Activated CD4-positive, alpha-beta memory T cell treated with anti-CD3 and anti-CD28 coated beads, Interleukin-2, amount 10 ng/mL, durations not matched to agents 7 days and 5 days (primary cell): ENCODE measurements at regions not wholly inside any gene's neighbourhood (a gene's known extent, or its start where the extent isn't known, plus 50 kb on each side); places are given as distances from the start of the nearest gene placed in this dataset.

Source experiments
- CTCF ChIA-PET: fragments of 350-600 bp; sonication (Branson Sonifier 250); formaldehyde crosslinking; loops from one replicate; lab custom pipeline; 2021; ENCODE audit warnings: antibody characterized with exemption, inconsistent platforms; lab: Charles Lee
- POLR2A ChIA-PET: fragments of 350-600 bp; sonication (Branson Sonifier 250); formaldehyde crosslinking; loops from one replicate; lab custom pipeline; 2021; ENCODE audit warnings: antibody characterized with exemption; lab: Charles Lee
- DNase-seq: peaks from one replicate; pipeline ENCODE4 v3.0.0-alpha.2; 2020
- H3K27ac Mint-ChIP-seq: one replicate; pipeline ENCODE4 v1.8.0; 2021; ENCODE audit warnings: mild to moderate bottlenecking, mixed read lengths
- H3K27me3 Mint-ChIP-seq: one replicate; pipeline ENCODE4 v1.8.0; 2021; ENCODE audit warnings: mixed read lengths
- H3K36me3 Mint-ChIP-seq: one replicate; pipeline ENCODE4 v1.8.0; 2021; ENCODE audit warnings: low read depth, mixed read lengths
- H3K4me1 Mint-ChIP-seq: one replicate; pipeline ENCODE4 v1.8.0; 2021; ENCODE audit warnings: mixed read lengths
- H3K4me3 Mint-ChIP-seq: one replicate; pipeline ENCODE4 v1.8.0; 2021; ENCODE audit warnings: mild to moderate bottlenecking, mixed read lengths
- H3K9me3 Mint-ChIP-seq: one replicate; pipeline ENCODE4 v1.8.0; 2021; ENCODE audit warnings: mixed read lengths

DNA sequence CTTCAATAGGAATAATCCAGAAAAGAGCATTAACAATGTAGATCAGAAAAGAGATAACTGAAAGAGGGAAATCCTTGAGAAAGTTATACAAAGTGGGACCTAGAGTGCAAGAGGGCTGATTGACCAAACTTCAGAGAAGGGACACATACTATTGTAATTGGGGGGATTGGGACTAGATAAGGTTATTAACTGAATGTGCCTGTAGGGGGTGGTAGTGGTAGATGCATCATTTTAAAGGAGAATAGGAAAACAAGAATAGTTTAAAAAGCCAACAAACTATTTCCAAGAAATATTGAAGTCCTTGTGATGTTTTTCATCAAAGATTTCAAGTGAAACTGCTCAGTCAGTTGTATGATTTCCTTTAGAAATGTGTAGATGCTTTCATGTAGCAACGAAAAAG lies 468.5 kb downstream of the TAF11L14 start:
- no peak overlapping the region for H3K4me3 Mint-ChIP-seq
- no peaks in the 10 kb centered on the region for H3K36me3 Mint-ChIP-seq
- peaks cover 13% of the 10 kb centered on the region for H3K9me3 Mint-ChIP-seq
- POLR2A ChIA-PET, result no interaction called here
- no peaks in the 10 kb centered on the region for H3K4me1 Mint-ChIP-seq
- no peak overlapping the region for H3K27ac Mint-ChIP-seq
- H3K27me3 Mint-ChIP-seq, result no peaks in the 10 kb centered on the region
- CTCF ChIA-PET, result no interaction called here
- no peak for DNase-seq

DNA sequence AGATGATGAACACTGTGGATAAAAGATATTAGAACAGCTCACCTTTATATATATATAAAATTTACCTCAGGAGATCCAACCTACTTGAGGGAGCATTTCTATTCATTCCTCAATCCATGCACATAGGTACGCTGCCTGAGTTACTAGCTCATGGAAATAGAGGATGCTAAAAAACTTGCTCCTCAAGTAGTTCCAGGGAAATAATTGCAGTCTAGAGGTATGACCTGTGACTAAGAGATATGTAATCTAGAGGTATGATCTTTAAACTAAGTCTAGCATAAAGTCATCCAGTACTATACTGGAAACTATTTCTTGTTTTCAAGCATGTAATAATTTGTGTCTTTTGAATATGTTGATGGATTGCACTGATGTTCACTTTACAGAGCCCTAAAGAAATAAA lies 471.2 kb downstream of the TAF11L14 start:
- no peaks in the 10 kb centered on the region for H3K27me3 Mint-ChIP-seq
- no peaks in the 10 kb centered on the region for H3K36me3 Mint-ChIP-seq

DNA sequence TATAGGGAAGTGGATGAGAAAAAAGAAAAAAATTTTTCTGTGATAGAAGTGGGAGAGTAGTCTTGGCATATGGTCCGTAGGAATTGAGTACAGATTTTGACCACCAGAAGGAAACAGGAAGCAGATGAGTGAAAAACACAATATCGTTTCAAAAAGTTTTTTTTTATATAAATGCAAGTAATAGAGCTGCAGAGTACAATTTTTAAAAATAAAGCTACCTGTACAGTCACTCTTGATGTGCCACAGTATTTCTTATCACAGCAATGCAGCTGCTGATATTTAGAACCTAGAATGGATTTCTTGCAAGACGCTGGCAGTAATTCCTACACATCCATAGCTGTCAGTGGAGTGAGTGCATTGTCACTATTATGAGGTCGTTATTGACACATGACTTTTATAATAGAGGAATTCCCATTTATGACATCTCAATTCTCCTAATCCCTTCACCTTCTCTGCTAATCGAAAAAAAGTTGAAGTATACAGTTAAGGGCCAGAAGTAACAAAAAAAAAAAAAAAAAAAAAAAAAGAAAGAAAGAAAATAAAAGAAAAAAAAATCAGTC lies 477.7 kb downstream of the TAF11L14 start:
- Mint-ChIP-seq H3K27ac (no peak overlapping the region), H3K4me1 (no peaks in the 10 kb centered on the region), H3K36me3 (no peaks in the 10 kb centered on the region), H3K4me3 (no peak overlapping the region), H3K27me3 (no peaks in the 10 kb centered on the region), H3K9me3 (peaks cover 21% of the 10 kb centered on the region)
- ChIA-PET POLR2A (no interaction called here), CTCF (no interaction called here)
- no peak for DNase-seq

More for the DNA sequence above, 471.2 kb downstream of the TAF11L14 start:
- peaks cover 17% of the 10 kb centered on the region for H3K9me3 Mint-ChIP-seq
- no peak overlapping the region for H3K4me3 Mint-ChIP-seq
- DNase-seq, result no peak
- no peaks in the 10 kb centered on the region for H3K4me1 Mint-ChIP-seq
- no peak overlapping the region for H3K27ac Mint-ChIP-seq
- CTCF ChIA-PET, result no interaction called here
- POLR2A ChIA-PET, result no interaction called here

DNA sequence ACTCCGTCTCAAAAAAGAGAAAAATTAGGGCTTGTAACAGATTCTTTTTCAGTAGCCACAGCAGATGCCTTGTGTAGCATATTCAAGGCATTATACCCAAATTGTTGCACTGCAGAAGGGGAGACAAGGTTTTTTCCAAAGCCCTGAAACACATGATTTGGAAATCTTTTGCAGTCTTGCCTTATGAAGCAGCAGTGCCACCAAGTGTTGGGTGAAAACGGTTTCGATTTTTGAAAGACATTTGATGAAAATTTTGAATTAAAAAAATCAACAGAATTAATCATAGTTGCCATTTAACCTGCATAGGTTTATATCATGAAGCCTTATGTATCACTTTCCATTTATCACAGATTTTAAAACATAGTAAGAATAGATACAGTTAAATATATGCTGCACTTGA lies 479.5 kb downstream of the TAF11L14 start:
- CTCF ChIA-PET, result no interaction called here
- H3K36me3 Mint-ChIP-seq, result no peaks in the 10 kb centered on the region
- no peak for DNase-seq
- no peaks in the 10 kb centered on the region for H3K27me3 Mint-ChIP-seq
- peaks cover 15% of the 10 kb centered on the region for H3K9me3 Mint-ChIP-seq
- POLR2A ChIA-PET, result no interaction called here
- H3K27ac Mint-ChIP-seq, result no peak overlapping the region
- no peaks in the 10 kb centered on the region for H3K4me1 Mint-ChIP-seq
- no peak overlapping the region for H3K4me3 Mint-ChIP-seq

DNA sequence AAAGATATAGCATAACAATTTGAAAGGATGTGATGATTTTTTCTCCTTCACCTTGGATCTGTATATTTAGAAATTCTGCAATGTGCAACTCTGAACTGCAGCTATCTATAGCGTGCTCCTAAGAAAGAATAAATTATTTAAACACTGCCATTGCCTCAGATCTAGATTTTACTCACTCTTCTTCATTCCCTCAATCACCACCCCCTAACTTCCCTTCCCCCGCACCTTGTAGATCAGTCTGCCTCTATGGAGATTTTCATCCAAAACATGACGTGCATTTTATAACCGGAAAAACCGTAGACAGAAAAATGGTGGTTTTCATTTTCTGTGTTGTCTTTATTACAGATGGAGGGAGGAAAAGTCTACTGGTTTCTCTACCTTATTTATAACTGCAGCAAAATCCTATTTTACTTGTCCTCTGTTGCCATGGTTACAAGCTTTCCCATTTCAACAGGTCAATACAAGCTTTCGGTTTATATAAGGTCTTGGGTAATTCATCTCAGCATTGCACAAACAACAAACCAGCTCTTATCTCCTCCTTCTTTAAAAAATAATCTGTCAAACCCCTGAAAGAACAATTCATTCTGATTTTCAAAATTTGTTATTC lies 480.0 kb downstream of the TAF11L14 start:
- no peak for DNase-seq
- Mint-ChIP-seq H3K9me3 (peaks cover 15% of the 10 kb centered on the region), H3K4me3 (no peak overlapping the region), H3K36me3 (no peaks in the 10 kb centered on the region), H3K27ac (no peak overlapping the region), H3K4me1 (no peaks in the 10 kb centered on the region), H3K27me3 (no peaks in the 10 kb centered on the region)
- POLR2A ChIA-PET, result no interaction called here
- CTCF ChIA-PET, result no interaction called here

DNA sequence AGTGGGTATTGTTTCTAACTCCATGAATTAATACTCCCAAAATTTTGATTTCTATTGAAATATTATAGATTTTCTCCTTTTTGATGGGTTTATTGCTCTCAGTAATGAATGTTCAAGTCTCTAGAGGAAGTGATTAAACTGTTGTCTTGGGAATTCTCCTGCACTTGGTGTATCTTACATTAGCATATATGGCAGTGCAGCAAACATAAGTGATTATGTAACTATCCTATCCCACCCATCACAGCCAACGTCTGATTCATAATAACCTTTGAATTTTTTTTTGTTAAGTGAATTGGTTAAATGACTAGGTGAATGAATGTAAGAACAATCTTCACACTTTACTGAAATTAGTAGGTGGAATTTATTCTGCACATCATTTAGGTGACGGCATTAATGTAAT lies 483.7 kb downstream of the TAF11L14 start:
- H3K4me3 Mint-ChIP-seq, result no peak overlapping the region
- DNase-seq, result no peak
- H3K4me1 Mint-ChIP-seq, result no peaks in the 10 kb centered on the region
- ChIA-PET CTCF (no interaction called here), POLR2A (no interaction called here)
- no peaks in the 10 kb centered on the region for H3K27me3 Mint-ChIP-seq
- no peaks in the 10 kb centered on the region for H3K36me3 Mint-ChIP-seq
- no peak overlapping the region for H3K27ac Mint-ChIP-seq
- peaks cover 29% of the 10 kb centered on the region for H3K9me3 Mint-ChIP-seq

DNA sequence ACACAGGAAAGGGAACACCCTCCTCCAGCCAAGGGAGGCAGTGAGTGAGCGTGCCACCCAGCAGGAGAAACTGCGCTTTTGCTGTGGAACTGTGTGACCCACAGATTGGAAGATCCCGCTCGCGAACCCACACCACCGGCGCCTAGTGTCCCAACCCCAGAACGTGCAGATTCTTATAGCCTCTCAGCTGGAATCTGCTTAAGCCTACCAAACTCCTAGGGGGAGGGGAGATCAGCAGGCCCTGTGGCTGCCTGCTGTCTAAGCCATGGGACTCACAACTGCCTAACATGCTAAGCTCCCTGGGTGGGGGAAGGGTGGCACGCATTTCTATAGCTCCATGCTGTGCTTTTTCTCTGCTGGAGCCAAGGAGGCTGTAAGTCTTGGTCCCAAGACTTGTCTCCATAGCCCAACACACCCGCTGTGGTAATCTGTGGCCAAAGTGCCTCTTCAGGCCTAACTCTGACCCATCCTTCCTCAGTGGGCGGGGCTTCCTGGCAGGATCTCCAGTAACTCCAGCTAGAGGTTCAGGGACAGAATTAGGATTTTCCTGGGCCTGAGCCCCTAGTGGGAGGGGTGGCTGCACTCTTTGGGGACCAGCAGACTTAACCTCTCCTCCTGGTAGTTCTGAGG lies 485.0 kb downstream of the TAF11L14 start:
- ChIA-PET CTCF (no interaction called here), POLR2A (no interaction called here)
- Mint-ChIP-seq H3K4me1 (no peaks in the 10 kb centered on the region), H3K9me3 (peaks cover 33% of the 10 kb centered on the region), H3K27ac (no peak overlapping the region), H3K36me3 (no peaks in the 10 kb centered on the region), H3K27me3 (no peaks in the 10 kb centered on the region), H3K4me3 (no peak overlapping the region)
- no peak for DNase-seq

DNA sequence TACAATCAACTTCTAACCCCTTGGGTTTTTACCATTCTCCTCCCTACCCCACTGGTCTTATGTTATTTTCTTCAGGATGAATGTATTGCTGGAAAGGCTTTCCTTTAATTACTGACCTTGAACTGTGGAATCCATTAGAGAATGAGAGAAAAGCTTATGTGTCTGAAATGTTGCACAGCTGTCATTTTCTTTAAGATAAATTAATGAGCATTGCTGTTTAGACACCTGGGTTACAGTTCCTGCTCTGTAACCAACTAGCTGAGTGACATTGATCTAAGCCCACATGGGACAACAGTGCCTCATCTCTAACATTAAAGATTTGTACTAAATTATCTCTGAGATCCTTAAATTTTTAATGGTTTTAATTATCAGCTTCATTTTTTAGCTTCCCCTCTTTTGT lies 507.0 kb downstream of the TAF11L14 start:
- Mint-ChIP-seq H3K4me1 (no peaks in the 10 kb centered on the region), H3K27ac (no peak overlapping the region), H3K27me3 (no peaks in the 10 kb centered on the region), H3K9me3 (peaks cover 7% of the 10 kb centered on the region), H3K36me3 (no peaks in the 10 kb centered on the region), H3K4me3 (no peak overlapping the region)
- ChIA-PET CTCF (no interaction called here), POLR2A (no interaction called here)
- no peak for DNase-seq

DNA sequence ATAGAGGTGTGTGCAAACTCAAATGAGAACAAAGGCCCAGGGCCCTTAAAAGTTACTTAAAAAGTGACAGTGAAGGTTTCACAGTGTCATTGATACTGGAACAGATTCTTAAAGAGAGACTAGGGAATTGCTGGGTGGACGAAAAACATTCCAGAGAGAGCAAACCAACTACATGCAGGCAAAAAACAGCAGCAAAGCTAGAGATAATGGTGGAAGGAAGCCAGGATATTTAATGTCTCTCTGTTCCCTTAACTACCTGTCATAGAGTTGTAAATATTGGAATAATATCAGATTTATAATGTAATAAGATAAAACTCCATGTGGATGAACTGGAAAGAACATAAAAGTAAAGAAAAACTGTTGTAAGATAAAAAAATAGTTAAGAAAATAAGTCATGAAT lies 508.6 kb downstream of the TAF11L14 start:
- Mint-ChIP-seq H3K4me3 (no peak overlapping the region), H3K27me3 (no peaks in the 10 kb centered on the region), H3K27ac (no peak overlapping the region), H3K9me3 (peaks cover 11% of the 10 kb centered on the region), H3K36me3 (no peaks in the 10 kb centered on the region), H3K4me1 (no peaks in the 10 kb centered on the region)
- ChIA-PET POLR2A (no interaction called here), CTCF (no interaction called here)
- no peak for DNase-seq

DNA sequence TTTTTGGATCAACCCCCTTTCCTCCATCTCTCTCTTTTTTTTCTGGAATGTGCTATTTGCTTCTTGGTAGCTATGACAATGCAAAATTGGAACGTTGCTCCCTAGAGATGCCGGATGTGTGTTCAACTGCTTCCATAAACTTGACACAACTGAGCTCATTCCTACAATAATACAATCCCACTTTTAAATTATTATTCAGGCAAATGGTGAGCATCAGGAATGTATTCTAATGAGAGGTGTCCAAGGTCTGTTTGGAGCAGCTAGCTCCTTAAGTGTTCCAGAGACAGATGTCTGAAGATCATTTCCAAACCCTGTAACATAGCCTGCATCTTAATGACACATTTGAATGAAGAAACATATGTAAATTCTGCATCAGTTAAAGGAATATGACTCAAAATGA lies 518.4 kb downstream of the TAF11L14 start:
- H3K27ac Mint-ChIP-seq, result no peak overlapping the region
- H3K9me3 Mint-ChIP-seq, result peaks cover 8% of the 10 kb centered on the region
- DNase-seq, result no peak
- H3K36me3 Mint-ChIP-seq, result no peaks in the 10 kb centered on the region
- H3K27me3 Mint-ChIP-seq, result no peaks in the 10 kb centered on the region
- no peak overlapping the region for H3K4me3 Mint-ChIP-seq
- H3K4me1 Mint-ChIP-seq, result no peaks in the 10 kb centered on the region
- POLR2A ChIA-PET, result no interaction called here
- CTCF ChIA-PET, result no interaction called here

DNA sequence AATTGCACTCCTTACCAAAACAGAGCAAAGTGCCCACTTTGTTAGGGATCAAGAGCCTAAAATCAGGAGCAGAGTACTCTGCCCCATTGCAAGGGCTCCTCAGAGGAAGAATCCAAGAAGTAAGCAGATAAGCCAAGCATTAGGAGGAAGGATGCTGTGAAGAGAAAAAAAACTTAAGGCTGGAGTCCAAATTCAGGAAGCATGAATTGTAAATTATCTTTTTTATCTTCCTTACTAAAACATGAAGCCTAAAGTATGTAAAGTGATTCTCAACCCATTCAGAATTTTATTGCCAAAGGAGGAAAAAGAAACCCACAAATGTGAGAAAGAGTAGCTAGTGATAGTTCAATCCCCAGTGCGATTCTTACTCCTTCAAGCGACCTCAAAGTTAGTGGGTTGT lies 523.9 kb downstream of the TAF11L14 start:
- H3K4me1 Mint-ChIP-seq, result no peaks in the 10 kb centered on the region
- no peaks in the 10 kb centered on the region for H3K27me3 Mint-ChIP-seq
- ChIA-PET CTCF (no interaction called here), POLR2A (no interaction called here)
- H3K4me3 Mint-ChIP-seq, result no peak overlapping the region
- no peak for DNase-seq
- peaks cover 12% of the 10 kb centered on the region for H3K9me3 Mint-ChIP-seq
- no peak overlapping the region for H3K27ac Mint-ChIP-seq
- H3K36me3 Mint-ChIP-seq, result no peaks in the 10 kb centered on the region

DNA sequence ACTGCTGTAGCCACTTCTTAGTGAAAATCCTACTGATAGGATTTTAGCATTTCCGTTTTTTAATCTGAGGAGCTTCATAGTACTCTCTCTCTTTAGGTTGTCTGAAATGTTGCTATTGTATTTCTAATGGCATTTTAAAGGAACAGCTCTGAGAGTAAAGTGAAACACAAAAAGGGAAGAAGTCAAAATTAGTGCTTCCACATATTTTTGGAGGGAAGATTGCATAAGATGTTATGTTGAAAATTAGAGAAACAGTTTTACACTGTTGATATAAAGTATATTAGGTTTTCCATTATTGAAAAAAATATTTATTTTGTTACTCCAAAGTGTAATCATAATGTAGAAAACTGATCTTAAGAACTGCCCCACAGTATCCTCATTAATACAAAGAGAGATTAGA lies 525.1 kb downstream of the TAF11L14 start:
- CTCF ChIA-PET, result no interaction called here

DNA sequence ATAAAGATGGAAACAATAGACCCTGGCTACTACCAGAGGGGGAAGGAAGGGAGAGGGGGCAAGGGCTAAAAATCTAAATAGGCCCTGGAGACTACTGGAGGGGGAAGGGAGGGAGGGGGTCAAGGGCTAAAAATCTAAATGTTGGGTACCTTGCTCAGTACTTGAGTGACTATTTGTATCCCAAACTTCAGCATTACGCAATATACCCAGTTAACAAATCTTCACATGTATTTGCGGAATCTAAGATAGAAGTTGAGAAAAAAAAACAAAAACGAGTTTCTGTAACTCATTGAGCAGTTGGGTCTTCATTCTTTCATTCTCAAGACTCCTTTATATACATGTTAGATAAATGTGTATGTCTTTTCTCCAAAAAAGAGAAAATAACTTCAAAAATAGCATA lies 537.4 kb downstream of the TAF11L14 start:
- no peaks in the 10 kb centered on the region for H3K4me1 Mint-ChIP-seq
- ChIA-PET POLR2A (no interaction called here), CTCF (no interaction called here)
- no peak overlapping the region for H3K27ac Mint-ChIP-seq
- H3K36me3 Mint-ChIP-seq, result no peaks in the 10 kb centered on the region
- H3K9me3 Mint-ChIP-seq, result peaks cover 16% of the 10 kb centered on the region
- no peaks in the 10 kb centered on the region for H3K27me3 Mint-ChIP-seq
- no peak for DNase-seq
- H3K4me3 Mint-ChIP-seq, result no peak overlapping the region

More for the DNA sequence above, 525.1 kb downstream of the TAF11L14 start:
- Mint-ChIP-seq H3K9me3 (peaks cover 14% of the 10 kb centered on the region), H3K27me3 (no peaks in the 10 kb centered on the region), H3K4me3 (no peak overlapping the region), H3K36me3 (no peaks in the 10 kb centered on the region), H3K4me1 (no peaks in the 10 kb centered on the region), H3K27ac (no peak overlapping the region)
- POLR2A ChIA-PET, result no interaction called here
- DNase-seq, result no peak

DNA sequence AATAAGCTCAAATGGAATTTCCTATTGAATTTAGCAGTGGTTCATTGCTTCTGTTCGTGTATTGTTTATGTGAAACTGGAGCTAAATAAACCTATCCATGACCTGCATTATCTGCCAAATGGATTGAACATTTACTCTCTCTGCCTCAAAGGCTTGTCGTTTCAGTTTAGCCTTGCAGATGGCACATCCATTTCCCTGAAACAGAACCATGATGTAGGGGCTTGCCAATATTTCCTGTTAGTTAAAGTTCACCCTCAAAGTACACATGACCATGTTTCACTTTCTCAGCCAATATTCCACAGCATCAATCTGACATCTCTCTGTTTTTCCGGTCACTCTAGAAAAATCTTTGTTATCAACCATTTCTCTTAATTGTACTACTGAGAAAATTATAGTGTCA lies 545.3 kb downstream of the TAF11L14 start:
- CTCF ChIA-PET, result no interaction called here
- H3K9me3 Mint-ChIP-seq, result peaks cover 5% of the 10 kb centered on the region

More for the DNA sequence above, 545.3 kb downstream of the TAF11L14 start:
- POLR2A ChIA-PET, result no interaction called here
- Mint-ChIP-seq H3K36me3 (no peaks in the 10 kb centered on the region), H3K27ac (no peak overlapping the region), H3K4me1 (no peaks in the 10 kb centered on the region), H3K27me3 (no peaks in the 10 kb centered on the region), H3K4me3 (no peak overlapping the region)
- DNase-seq, result no peak
